ENCODE measurements at regions not wholly inside any gene's neighbourhood (a gene's known extent, or its start where the extent isn't known, plus 50 kb on each side); places are given as distances from the start of the nearest gene placed in this dataset.

GRCh38 chr14:53520078-53520928, 367.2 kb upstream of the DDHD1 start:
- Histone ChIP-seq H3K27me3 (no peaks in the 10 kb centered on the region), H3K9me3 (no peaks in the 10 kb centered on the region), H3K4me3 (ENCODE audit: low read depth in 1 of 2, low read length in 1 of 2) (no peak overlapping the region), H3K4me1 (ENCODE audit: control insufficient read depth in 1 of 2, insufficient read depth in 1 of 2, low read depth in 1 of 2, low read length in 1 of 2) (no peaks in the 10 kb centered on the region), H3K36me3 (no peaks in the 10 kb centered on the region), H3K27ac (no peak overlapping the region)
- TF ChIP-seq CTCF (IDR thresholded peaks at IDR 0.05): no peak

GRCh38 chr14:53519137-53519536, 366.0 kb upstream of the DDHD1 start:
- Histone ChIP-seq H3K27me3 (no peaks in the 10 kb centered on the region), H3K4me3 (ENCODE audit: low read depth in 1 of 2, low read length in 1 of 2) (no peak overlapping the region), H3K27ac (no peak overlapping the region), H3K4me1 (ENCODE audit: control insufficient read depth in 1 of 2, insufficient read depth in 1 of 2, low read depth in 1 of 2, low read length in 1 of 2) (no peaks in the 10 kb centered on the region), H3K36me3 (no peaks in the 10 kb centered on the region), H3K9me3 (no peaks in the 10 kb centered on the region)
- TF ChIP-seq CTCF (IDR thresholded peaks at IDR 0.05): no peak

- no peaks in the 10 kb centered on the region for H3K36me3 ChIP-seq
- H3K27ac ChIP-seq: no peak overlapping the region
- no peaks in the 10 kb centered on the region for H3K9me3 ChIP-seq
- H3K4me1 ChIP-seq (ENCODE audit: control insufficient read depth in 1 of 2, insufficient read depth in 1 of 2, low read depth in 1 of 2, low read length in 1 of 2): no peaks in the 10 kb centered on the region
- no peak overlapping the region for H3K4me3 ChIP-seq (ENCODE audit: low read depth in 1 of 2, low read length in 1 of 2)
- no peak for TF ChIP-seq CTCF (IDR thresholded peaks at IDR 0.05)
- no peaks in the 10 kb centered on the region for H3K27me3 ChIP-seq
These were observed 364.3 kb upstream of the DDHD1 start for GRCh38 chr14:53517270-53517960.

- H3K9me3 ChIP-seq: no peaks in the 10 kb centered on the region
- H3K27ac ChIP-seq: no peak overlapping the region
- no peaks in the 10 kb centered on the region for H3K36me3 ChIP-seq
- TF ChIP-seq CTCF (IDR thresholded peaks at IDR 0.05): no peak
- no peak overlapping the region for H3K4me3 ChIP-seq (ENCODE audit: low read depth in 1 of 2, low read length in 1 of 2)
- no peaks in the 10 kb centered on the region for H3K27me3 ChIP-seq
- H3K4me1 ChIP-seq (ENCODE audit: control insufficient read depth in 1 of 2, insufficient read depth in 1 of 2, low read depth in 1 of 2, low read length in 1 of 2): no peaks in the 10 kb centered on the region
These were observed 363.2 kb upstream of the DDHD1 start for GRCh38 chr14:53516261-53516774.

GRCh38 chr14:53515276-53515675, 362.2 kb upstream of the DDHD1 start:
- H3K4me3 ChIP-seq (ENCODE audit: low read depth in 1 of 2, low read length in 1 of 2): no peak overlapping the region
- H3K9me3 ChIP-seq: no peaks in the 10 kb centered on the region
- no peak for TF ChIP-seq CTCF (IDR thresholded peaks at IDR 0.05)
- H3K4me1 ChIP-seq (ENCODE audit: control insufficient read depth in 1 of 2, insufficient read depth in 1 of 2, low read depth in 1 of 2, low read length in 1 of 2): no peaks in the 10 kb centered on the region
- H3K36me3 ChIP-seq: no peaks in the 10 kb centered on the region
- no peak overlapping the region for H3K27ac ChIP-seq
- H3K27me3 ChIP-seq: no peaks in the 10 kb centered on the region

Measured in neutrophil (primary cell).